Upper lobe of left lung (tissue), 4 donors: ENCODE measurements at regions not wholly inside any gene's neighbourhood (a gene's known extent, or its start where the extent isn't known, plus 50 kb on each side); places are given as distances from the start of the nearest gene placed in this dataset.

Experiments used
- CTCF ChIP-seq, 6 experiments: fragments of 450-650 bp in 4 of 6; fragments of 200-600 bp in 2 of 6; sonication (generic) in 2 of 6; IDR thresholded peaks; one replicate each; pipeline ENCODE4 v1.5.1; 2016 to 2019; ENCODE audit warnings: antibody characterized with exemption in 6 of 6
- POLR2A ChIP-seq, 4 donors: fragments of 450-650 bp; IDR thresholded peaks; one replicate each; pipeline ENCODE4 v1.5.1; 2016 to 2017; ENCODE audit warnings: antibody characterized with exemption in 4 of 4, mild to moderate bottlenecking in 2 of 4
- POLR2AphosphoS5 ChIP-seq, 2 donors: sonication (generic); formaldehyde crosslinking; IDR thresholded peaks; one replicate each; pipeline ENCODE4 v1.5.1; 2017; ENCODE audit warnings: antibody characterized with exemption in 2 of 2

GRCh38 chr1:47644212-47644573, 206.3 kb downstream of the FOXD2 start:
- no peak for TF ChIP-seq CTCF (IDR thresholded peaks at IDR 0.05)
- no peak for TF ChIP-seq POLR2AphosphoS5 (IDR thresholded peaks at IDR 0.05)
- TF ChIP-seq POLR2A (IDR thresholded peaks at IDR 0.05), result no peak
